ENCODE measurements at regions not wholly inside any gene's neighbourhood (a gene's known extent, or its start where the extent isn't known, plus 50 kb on each side); places are given as distances from the start of the nearest gene placed in this dataset.

DNA sequence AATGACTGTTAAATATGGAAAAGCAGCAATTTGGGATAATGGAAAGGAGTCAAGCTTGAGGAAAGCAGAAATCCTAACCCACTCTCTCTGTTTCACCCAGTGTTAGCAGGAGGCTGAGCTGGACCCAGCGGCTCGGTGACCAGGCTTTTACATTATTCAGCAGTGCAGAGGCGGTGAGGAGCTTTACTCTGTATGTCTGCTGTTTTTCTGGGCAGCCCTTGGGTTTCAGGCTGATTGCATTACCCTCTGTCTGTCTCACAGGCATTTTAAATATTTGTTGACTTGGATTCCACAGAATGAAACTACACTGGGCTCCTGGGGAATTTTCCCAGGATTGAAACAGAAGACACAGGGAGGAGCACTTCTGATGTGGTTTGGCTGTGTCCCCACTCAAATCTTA is 368.0 kb downstream of the GALR1 start:
- TF ChIP-seq, protein P1, sequence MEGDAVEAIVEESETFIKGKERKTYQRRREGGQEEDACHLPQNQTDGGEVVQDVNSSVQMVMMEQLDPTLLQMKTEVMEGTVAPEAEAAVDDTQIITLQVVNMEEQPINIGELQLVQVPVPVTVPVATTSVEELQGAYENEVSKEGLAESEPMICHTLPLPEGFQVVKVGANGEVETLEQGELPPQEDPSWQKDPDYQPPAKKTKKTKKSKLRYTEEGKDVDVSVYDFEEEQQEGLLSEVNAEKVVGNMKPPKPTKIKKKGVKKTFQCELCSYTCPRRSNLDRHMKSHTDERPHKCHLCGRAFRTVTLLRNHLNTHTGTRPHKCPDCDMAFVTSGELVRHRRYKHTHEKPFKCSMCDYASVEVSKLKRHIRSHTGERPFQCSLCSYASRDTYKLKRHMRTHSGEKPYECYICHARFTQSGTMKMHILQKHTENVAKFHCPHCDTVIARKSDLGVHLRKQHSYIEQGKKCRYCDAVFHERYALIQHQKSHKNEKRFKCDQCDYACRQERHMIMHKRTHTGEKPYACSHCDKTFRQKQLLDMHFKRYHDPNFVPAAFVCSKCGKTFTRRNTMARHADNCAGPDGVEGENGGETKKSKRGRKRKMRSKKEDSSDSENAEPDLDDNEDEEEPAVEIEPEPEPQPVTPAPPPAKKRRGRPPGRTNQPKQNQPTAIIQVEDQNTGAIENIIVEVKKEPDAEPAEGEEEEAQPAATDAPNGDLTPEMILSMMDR (IDR thresholded peaks at IDR 0.05): no peak
- TF ChIP-seq POLR2A (IDR thresholded peaks at IDR 0.05): no peak

All from heart left ventricle (tissue), 13 donors.